H1 (cell line): ENCODE measurements at regions not wholly inside any gene's neighbourhood (a gene's known extent, or its start where the extent isn't known, plus 50 kb on each side); places are given as distances from the start of the nearest gene placed in this dataset.

Experiments
- CTCF ChIA-PET: fragments of 300-600 bp; sonication (Branson Sonifier 250); formaldehyde crosslinking; loops from one replicate; lab custom pipeline; 2021; ENCODE audit not compliant: partially characterized antibody; lab: Charles Lee
- POLR2A ChIA-PET: fragments of 300-600 bp; sonication (Branson Sonifier 250); formaldehyde crosslinking; loops from one replicate; lab custom pipeline; 2021; ENCODE audit warnings: inconsistent platforms; ENCODE audit not compliant: partially characterized antibody; lab: Charles Lee
- DNase-seq, 2 experiments: peaks; one replicate each; pipeline versions ENCODE4 v3.0.0 to v3.0.0-alpha.2; 2010 to 2022; ENCODE audit warnings: low spot score in 2 of 2, low read depth in 1 of 2, mixed read lengths in 1 of 2
- FAIRE-seq: peaks from 2 replicates; lab custom pipeline; 2011; peaks lifted over from hg19 to GRCh38; lab: Jason Lieb, UNC
- H2AFZ ChIP-seq: 2 replicates; pipeline ENCODE4 v1.8.1; 2012; ENCODE audit warnings: low read length, inconsistent platforms
- H2AK5ac ChIP-seq: 2 replicates; pipeline ENCODE4 v1.6.1; 2013; ENCODE audit warnings: low read depth, low read length
- H2BK120ac ChIP-seq: replicated peaks from 2 replicates; pipeline ENCODE3; 2013; ENCODE audit warnings: low read depth, low read length, inconsistent platforms
- H2BK12ac ChIP-seq: 2 replicates; pipeline ENCODE4 v1.6.1; 2013; ENCODE audit warnings: low read depth, low read length
- H2BK15ac ChIP-seq: 2 replicates; pipeline ENCODE4 v1.6.1; 2013; ENCODE audit warnings: low read length
- H2BK20ac ChIP-seq: 2 replicates; pipeline ENCODE4 v1.6.1; 2013; ENCODE audit warnings: low read length
- H2BK5ac ChIP-seq: 2 replicates; pipeline ENCODE4 v1.6.1; 2013; ENCODE audit warnings: low read depth, low read length
- H3K14ac ChIP-seq: 2 replicates; pipeline ENCODE4 v1.6.1; 2013; ENCODE audit warnings: inconsistent platforms; ENCODE audit not compliant: insufficient read length
- H3K18ac ChIP-seq: 2 replicates; pipeline ENCODE4 v1.6.1; 2013; ENCODE audit warnings: low read length; ENCODE audit errors: extremely low read depth
- H3K23ac ChIP-seq: 2 replicates; pipeline ENCODE4 v1.6.1; 2013; ENCODE audit warnings: inconsistent platforms; ENCODE audit not compliant: insufficient read length
- H3K23me2 ChIP-seq: 2 replicates; pipeline ENCODE4 v1.6.1; 2013; ENCODE audit warnings: low read depth, low read length
- H3K27ac ChIP-seq: 2 replicates; pipeline ENCODE4 v1.6.1; 2011; ENCODE audit warnings: low read depth, low read length, inconsistent platforms
- H3K27me3 ChIP-seq, 4 experiments: replicated peaks in 1 of 4; 1 replicate in 1 of 4; 2 replicates in 3 of 4; pipeline versions ENCODE4 v1.6.1 to v1.8.1; 2011 to 2013; ENCODE audit warnings: low read length in 3 of 4, mild to moderate bottlenecking in 3 of 4, inconsistent platforms in 2 of 4, mixed read lengths in 2 of 4, moderate library complexity in 1 of 4; ENCODE audit not compliant: control insufficient read depth in 3 of 4, insufficient read depth in 3 of 4; ENCODE audit errors: extremely low read depth in 1 of 4
- H3K36me3 ChIP-seq, 4 experiments: 2 replicates each; pipeline versions ENCODE4 v1.6.1 to v1.8.1; 2011 to 2013; ENCODE audit warnings: mild to moderate bottlenecking in 4 of 4, low read length in 3 of 4, moderate library complexity in 2 of 4, control low read depth in 1 of 4, inconsistent platforms in 1 of 4; ENCODE audit not compliant: insufficient read depth in 4 of 4, control insufficient read depth in 2 of 4
- H3K4ac ChIP-seq: replicated peaks from 2 replicates; pipeline ENCODE3; 2013; ENCODE audit warnings: low read length, low read depth, mixed read lengths, inconsistent platforms; ENCODE audit not compliant: insufficient read length
- H3K4me1 ChIP-seq, 4 experiments: replicated peaks in 1 of 4; 1 replicate in 1 of 4; 2 replicates in 3 of 4; pipeline versions ENCODE4 v1.6.1 to v1.8.1; 2011 to 2013; ENCODE audit warnings: low read length in 3 of 4, inconsistent platforms in 2 of 4, mixed read lengths in 1 of 4; ENCODE audit not compliant: insufficient read depth in 4 of 4, control insufficient read depth in 3 of 4
- H3K4me2 ChIP-seq, 2 experiments: 2 replicates each; pipeline versions ENCODE4 v1.6.1 to v1.8.1; 2011 to 2013; ENCODE audit warnings: low read depth in 2 of 2, low read length in 2 of 2, control low read depth in 1 of 2, inconsistent platforms in 1 of 2, mild to moderate bottlenecking in 1 of 2; ENCODE audit not compliant: insufficient read depth in 1 of 2
- H3K4me3 ChIP-seq, 4 experiments: fragments of 200-600, 300-600 bp in 1 of 4; sonication (generic), shearing (Covaris generic), sonication (Bioruptor Twin) in 1 of 4; 2 replicates each; pipeline versions ENCODE4 v1.5.1 to v1.8.1; 2011 to 2016; ENCODE audit warnings: low read length in 4 of 4, low read depth in 3 of 4, control low read depth in 2 of 4, inconsistent platforms in 2 of 4, mild to moderate bottlenecking in 2 of 4, mixed read lengths in 1 of 4, moderate library complexity in 1 of 4; ENCODE audit not compliant: insufficient read depth in 2 of 4; ENCODE audit errors: extremely low read depth in 1 of 4
- H3K56ac ChIP-seq: replicated peaks from 2 replicates; pipeline ENCODE3; 2013; ENCODE audit warnings: low read depth, mild to moderate bottlenecking, mixed read lengths, low read length, inconsistent platforms; ENCODE audit not compliant: insufficient read length
- H3K79me1 ChIP-seq: 2 replicates; pipeline ENCODE4 v1.6.1; 2013; ENCODE audit warnings: low read depth, low read length, control low read depth
- H3K79me2 ChIP-seq, 2 experiments: 2 replicates each; pipeline versions ENCODE4 v1.6.1 to v1.8.1; 2012 to 2013; ENCODE audit warnings: low read length in 2 of 2, mild to moderate bottlenecking in 2 of 2, inconsistent platforms in 1 of 2; ENCODE audit not compliant: insufficient read depth in 2 of 2, control insufficient read depth in 1 of 2
- H3K9ac ChIP-seq, 4 experiments: replicated peaks in 1 of 4; 1 replicate in 1 of 4; 2 replicates in 3 of 4; pipeline versions ENCODE4 v1.6.1 to v1.8.1; 2011 to 2013; ENCODE audit warnings: low read depth in 3 of 4, low read length in 3 of 4, control low read depth in 2 of 4, mild to moderate bottlenecking in 2 of 4, moderate library complexity in 2 of 4, inconsistent platforms in 1 of 4; ENCODE audit errors: extremely low read depth in 1 of 4
- H3K9me3 ChIP-seq, 2 experiments: 2 replicates each; pipeline versions ENCODE4 v1.6.1 to v1.8.1; 2012 to 2013; ENCODE audit warnings: mild to moderate bottlenecking in 2 of 2, moderate library complexity in 2 of 2, control low read depth in 1 of 2, inconsistent platforms in 1 of 2, low read depth in 1 of 2, low read length in 1 of 2, mixed read lengths in 1 of 2; ENCODE audit not compliant: insufficient read depth in 2 of 2
- H4K20me1 ChIP-seq, 2 experiments: replicated peaks in 1 of 2; 2 replicates each; pipeline versions ENCODE3 to v1.8.1; 2011 to 2013; ENCODE audit warnings: inconsistent platforms in 2 of 2, low read length in 2 of 2, mild to moderate bottlenecking in 1 of 2; ENCODE audit not compliant: insufficient read depth in 2 of 2, control insufficient read depth in 1 of 2
- H4K5ac ChIP-seq: 2 replicates; pipeline ENCODE4 v1.6.1; 2013; ENCODE audit warnings: low read length, low read depth, mixed read lengths, inconsistent platforms; ENCODE audit not compliant: insufficient read length
- H4K8ac ChIP-seq: 2 replicates; pipeline ENCODE4 v1.8.0; 2013; ENCODE audit warnings: mild to moderate bottlenecking, moderate library complexity, low read length, inconsistent platforms; ENCODE audit not compliant: insufficient read depth; ENCODE audit errors: extremely low read depth
- H4K91ac ChIP-seq: replicated peaks from 2 replicates; pipeline ENCODE3; 2013; ENCODE audit warnings: low read length, mixed read lengths, inconsistent platforms; ENCODE audit not compliant: insufficient read length
- SRF ChIP-seq: IDR thresholded peaks from 2 replicates; pipeline ENCODE4 v1.6.1; 2011; ENCODE audit warnings: mild to moderate bottlenecking, low read depth, low read length, moderate library complexity
- WGBS, 2 experiments: shearing (Covaris generic) in 1 of 2; methylation state at CpG; one replicate each; pipeline versions ENCODE4 v1.1.6 to v1.1.7; 2013 to 2015; ENCODE audit warnings: low lambda C conversion rate in 2 of 2, mixed read lengths in 2 of 2, inconsistent platforms in 1 of 2, low coverage in 1 of 2, missing lambda C conversion rate in 1 of 2; ENCODE audit not compliant: insufficient replicate concordance in 2 of 2, insufficient coverage in 1 of 2, insufficient read length in 1 of 2; ENCODE audit errors: extremely low coverage in 1 of 2, missing lambda C conversion rate in 1 of 2; 5-methylcytosine and 5-hydroxymethylcytosine counted together

- Histone ChIP-seq H2BK120ac (no peak overlapping the region), H2BK15ac (no peak overlapping the region), H3K9ac (no peak overlapping the region), H4K91ac (no peak overlapping the region), H3K36me3 (no peaks in the 10 kb centered on the region), H2BK5ac (no peak overlapping the region), H3K4me2 (no peak overlapping the region), H3K27me3 (no peaks in the 10 kb centered on the region; a peak in 1 of 7 replicates), H3K27ac (no peak overlapping the region), H2AK5ac (no peak overlapping the region), H4K8ac (no peak overlapping the region), H3K79me2 (no peaks in the 10 kb centered on the region), H3K4me1 (peaks cover 0 to 1% (median 0%) of the 10 kb centered on the region in 4 experiments; a peak in 1 of 7 replicates), H2AFZ (no peak overlapping the region), H3K4ac (no peak overlapping the region), H4K20me1 (no peaks in the 10 kb centered on the region), H3K14ac (no peak overlapping the region), H3K56ac (no peak overlapping the region), H3K23ac (no peak overlapping the region), H3K9me3 (no peaks in the 10 kb centered on the region), H3K23me2 (no peaks in the 10 kb centered on the region), H3K18ac (no peak overlapping the region), H3K79me1 (no peaks in the 10 kb centered on the region), H2BK20ac (no peak overlapping the region), H3K4me3 (no peak overlapping the region), H2BK12ac (no peak overlapping the region), H4K5ac (no peak overlapping the region)
- FAIRE-seq, result no peak
- 86% methylated on average over 4 of the region's 4 CpGs; no CpG with 5 or more reads in 1 of the 2 experiments for WGBS, 2 experiments
- POLR2A ChIA-PET, result no interaction called here
- no peak for DNase-seq
- CTCF ChIA-PET, result interaction anchor here (0.5 to 7.9 kb wide), 4 partner anchors 9 to 126 kb away, joined by 3 to 43 read pairs (median 6); no protein-coding TSS in a partner anchor
- no peak for TF ChIP-seq SRF
These were observed 147.3 kb upstream of the PLXNA4 start for GRCh38 chr7:132723506-132724081.
